NAMALWA (cell line): ENCODE measurements at regions not wholly inside any gene's neighbourhood (a gene's known extent, or its start where the extent isn't known, plus 50 kb on each side); places are given as distances from the start of the nearest gene placed in this dataset.

Experiments
- DNase-seq: peaks from one replicate; pipeline ENCODE4 v3.0.0-alpha.2; 2015; ENCODE audit warnings: low spot score

GRCh38 chr12:114302606-114303315 lies 103.2 kb downstream of the TBX5 start:
- DNase-seq = no peak

- DNase-seq = no peak
Observed at GRCh38 chr12:114302117-114302516, 103.8 kb downstream of the TBX5 start.

GRCh38 chr12:114294303-114294685 lies 111.7 kb downstream of the TBX5 start:
- no peak for DNase-seq

DNA sequence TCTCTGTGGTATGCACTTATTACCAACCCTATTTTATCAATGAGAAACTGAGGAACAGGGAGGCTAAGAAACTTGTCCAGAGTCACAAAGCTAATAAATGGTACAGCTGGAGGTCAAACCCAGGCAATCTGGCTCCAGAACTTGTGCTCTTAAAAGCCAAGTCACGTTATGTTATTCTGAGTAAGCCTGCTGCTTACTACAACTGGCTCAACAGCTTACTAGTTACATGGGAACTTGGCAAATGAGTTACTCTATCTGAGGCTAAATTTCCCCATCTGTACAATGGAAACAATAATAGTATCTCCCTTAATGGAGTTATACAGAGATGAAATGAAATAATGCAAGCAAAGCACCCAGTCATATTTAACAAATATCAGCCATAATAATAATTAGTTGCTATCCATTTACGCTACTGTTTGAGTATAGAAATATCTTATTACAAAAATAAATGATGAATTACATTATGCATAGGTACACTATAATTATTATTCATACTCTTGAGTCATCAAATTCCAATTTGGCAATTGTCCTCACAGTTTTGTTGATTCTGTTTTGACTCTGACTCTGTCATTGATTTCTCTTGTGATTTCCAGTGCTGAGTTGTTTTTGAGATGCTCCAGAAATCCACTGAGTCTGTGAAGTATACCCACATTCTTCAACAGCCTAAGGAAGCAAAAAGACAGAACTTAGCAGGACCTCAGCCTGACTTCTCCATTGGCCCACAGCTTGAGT lies 112.2 kb downstream of the TBX5 start:
- no peak for DNase-seq

DNA sequence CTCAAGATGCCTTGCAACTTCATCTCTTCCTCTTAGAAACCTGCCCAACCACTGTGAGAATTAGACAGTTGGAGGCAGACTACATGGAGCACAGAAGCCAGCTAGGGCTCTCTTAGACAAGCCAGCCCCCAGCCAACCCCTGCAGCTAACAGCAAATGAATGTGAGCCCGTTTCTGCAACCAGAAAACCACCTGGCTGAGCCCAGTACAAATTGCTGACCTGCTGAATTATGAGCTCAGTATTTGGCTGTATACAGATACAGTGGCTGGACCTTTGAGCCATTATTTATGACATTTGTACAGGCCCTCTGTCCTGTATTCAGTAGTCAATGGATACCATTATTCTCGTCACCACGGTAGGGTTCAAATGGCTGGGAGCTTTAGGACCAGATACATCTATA lies 112.9 kb downstream of the TBX5 start:
- no peak for DNase-seq

- DNase-seq = no peak
Observed at GRCh38 chr12:114291389-114292060, 114.4 kb downstream of the TBX5 start.

- DNase-seq = no peak
Observed at GRCh38 chr12:114287821-114288525, 118.0 kb downstream of the TBX5 start.

DNA sequence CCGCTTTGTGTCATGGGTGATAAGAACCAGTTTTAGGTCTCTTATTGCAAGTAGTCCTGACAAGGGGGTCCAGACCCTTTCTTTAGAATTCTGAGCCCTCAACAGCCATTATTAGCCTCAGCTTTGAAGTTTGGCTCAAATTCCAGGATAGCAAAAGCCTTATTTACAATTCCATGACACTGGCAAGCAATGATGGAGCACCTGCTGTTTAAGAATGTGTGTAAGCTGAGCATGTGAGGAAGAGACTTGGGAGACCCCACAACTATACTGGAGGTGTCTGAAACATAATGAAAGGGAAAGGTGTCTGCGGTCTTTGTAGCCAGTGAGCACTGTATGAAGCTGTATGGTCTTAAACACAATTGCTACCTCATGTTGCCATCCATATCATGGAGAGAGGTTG lies 119.8 kb downstream of the TBX5 start:
- DNase-seq = no peak

- no peak for DNase-seq
Observed at GRCh38 chr12:114285554-114285953, 120.4 kb downstream of the TBX5 start.

DNA sequence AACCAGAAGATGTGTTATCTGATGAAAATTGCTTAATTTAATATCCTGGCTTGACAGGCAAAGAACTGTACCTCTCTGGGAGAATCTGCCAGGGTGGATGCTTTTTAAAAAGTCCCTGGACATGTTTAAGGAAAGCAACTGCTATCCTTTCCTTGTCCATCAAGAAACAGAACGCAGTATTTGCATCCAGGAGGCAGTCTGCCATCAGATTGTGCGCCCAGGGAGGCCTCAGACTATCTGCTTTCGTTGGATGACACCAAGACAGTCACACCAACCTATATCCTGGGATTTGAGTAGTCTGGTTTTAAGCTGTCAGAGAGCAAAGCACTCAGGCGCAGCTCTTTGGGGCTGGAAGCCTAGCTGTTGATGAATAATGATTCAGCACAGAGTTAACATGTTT lies 121.9 kb downstream of the TBX5 start:
- DNase-seq = no peak

DNA sequence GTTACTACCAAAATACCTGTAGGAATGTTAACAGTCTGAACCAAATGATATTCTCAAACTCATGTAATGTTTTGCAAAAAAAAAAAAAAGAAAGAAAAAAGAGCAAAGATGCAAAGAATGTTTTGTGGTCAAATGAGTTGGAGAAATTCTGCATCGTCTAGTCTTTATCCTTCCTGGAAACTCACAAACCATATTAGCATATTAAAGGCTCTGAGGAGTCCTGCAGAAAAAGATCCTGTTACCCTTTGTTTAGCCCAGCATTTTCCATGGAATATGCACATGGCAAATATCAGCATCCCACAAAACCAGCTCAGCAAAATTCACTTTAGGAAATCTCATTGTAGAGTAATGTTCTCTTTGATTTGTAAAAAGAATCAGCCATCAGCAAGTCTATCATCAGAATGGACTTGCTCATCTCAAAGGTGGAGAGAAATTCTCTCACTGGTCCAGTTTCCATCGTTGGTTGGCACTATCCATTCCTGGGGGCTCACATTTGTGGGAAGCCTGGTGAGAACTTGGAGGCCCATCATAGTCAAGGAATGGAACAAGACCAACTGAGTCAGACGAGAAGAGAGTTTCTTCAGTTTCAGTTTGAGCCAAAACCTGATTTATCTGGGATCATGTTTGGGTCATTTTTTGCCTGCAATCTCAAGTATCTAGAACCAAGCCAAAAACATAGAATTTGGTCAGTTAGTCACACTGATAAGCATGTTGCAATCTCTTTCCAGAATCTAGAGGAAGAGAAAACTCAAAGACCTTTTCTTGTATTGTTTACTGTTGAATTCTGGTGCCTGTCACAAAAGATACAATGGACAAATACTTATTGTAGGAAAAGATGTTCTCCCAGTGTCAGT lies 129.8 kb downstream of the TBX5 start:
- no peak for DNase-seq

- DNase-seq = no peak
Observed at GRCh38 chr12:114275086-114275485, 130.9 kb downstream of the TBX5 start.

- no peak for DNase-seq
Observed at GRCh38 chr12:114274131-114274530, 131.8 kb downstream of the TBX5 start.

DNA sequence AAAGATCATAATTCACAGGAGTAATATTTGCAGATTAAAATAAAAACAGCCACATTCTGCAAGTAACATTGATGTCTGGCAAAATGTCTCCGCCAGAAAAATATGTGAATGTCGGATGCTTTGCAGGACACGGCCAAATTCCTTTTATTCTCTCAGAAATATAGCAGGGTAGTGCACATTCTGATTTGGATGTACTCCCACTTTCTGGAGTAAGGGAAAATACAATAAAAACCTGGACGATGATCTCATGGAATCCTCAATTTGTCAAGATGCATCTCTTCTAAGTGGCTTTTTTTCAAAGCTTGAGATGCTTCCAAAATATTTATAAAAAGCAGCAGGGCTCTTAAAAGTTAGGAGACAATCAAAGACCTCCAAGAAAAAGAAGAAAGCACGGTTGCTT lies 133.3 kb downstream of the TBX5 start:
- DNase-seq = no peak

- no peak for DNase-seq
Observed at GRCh38 chr12:114272071-114272470, 133.9 kb downstream of the TBX5 start.

- DNase-seq = no peak
Observed at GRCh38 chr12:114269153-114269552, 136.8 kb downstream of the TBX5 start.

DNA sequence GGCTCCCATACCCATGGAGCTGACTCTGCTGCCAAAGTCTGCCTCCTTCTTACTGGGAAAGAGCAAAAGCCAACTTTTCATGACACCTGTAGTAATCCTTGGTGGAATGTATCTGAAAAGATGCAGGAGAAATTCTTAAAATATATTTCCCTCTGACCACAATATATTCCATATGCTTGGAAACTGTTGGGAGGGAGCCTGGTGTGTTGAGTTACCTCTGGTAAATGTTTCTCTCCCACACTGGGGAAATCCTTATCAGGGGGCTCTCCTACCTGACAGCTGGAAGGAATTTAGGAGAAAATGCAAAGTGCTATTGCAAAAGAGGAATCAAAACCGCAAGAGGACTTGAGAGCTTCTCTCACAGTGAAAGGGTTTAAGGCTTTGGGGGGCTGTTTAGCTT lies 139.4 kb downstream of the TBX5 start:
- no peak for DNase-seq

- no peak for DNase-seq
Observed at GRCh38 chr12:114265036-114265435, 140.9 kb downstream of the TBX5 start.

- no peak for DNase-seq
Observed at GRCh38 chr12:114263056-114263805, 142.7 kb downstream of the TBX5 start.

DNA sequence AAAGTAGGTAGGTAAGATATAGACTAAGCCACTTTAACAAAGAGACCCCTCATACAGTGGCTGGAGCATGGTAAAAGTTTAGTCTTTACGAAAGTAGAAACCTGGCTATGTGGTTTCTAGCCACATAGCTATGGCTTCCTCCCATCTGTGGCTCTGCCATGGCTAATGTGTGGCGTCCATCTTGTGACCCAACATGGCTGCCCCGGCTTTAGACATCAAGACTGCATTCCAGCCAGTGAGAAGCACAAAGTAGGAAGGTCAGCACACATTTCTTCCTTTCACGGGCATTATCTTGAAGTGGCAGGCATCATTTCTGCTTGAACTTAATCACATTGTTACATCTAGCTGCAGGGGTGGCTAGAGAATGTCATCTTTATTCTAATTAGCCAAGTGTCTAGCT lies 148.3 kb downstream of the TBX5 start:
- DNase-seq = no peak

GRCh38 chr12:114254998-114255397 lies 150.9 kb downstream of the TBX5 start:
- peak; percentile 30 for DNase-seq
